ENCODE measurements at regions not wholly inside any gene's neighbourhood (a gene's known extent, or its start where the extent isn't known, plus 50 kb on each side); places are given as distances from the start of the nearest gene placed in this dataset.

GRCh38 chr5:67465537-67466207, 269.1 kb upstream of the CD180 start:
- Histone ChIP-seq H3K4me3 (ENCODE audit: low read depth, low read length) (no peak overlapping the region), H3K27me3 (ENCODE audit: control insufficient read depth, insufficient read depth, low read length) (no peaks in the 10 kb centered on the region), H3K4me1 (ENCODE audit: control insufficient read depth, insufficient read depth, low read length) (no peaks in the 10 kb centered on the region), H3K27ac (ENCODE audit: low read depth, low read length) (no peak overlapping the region), H3K9me3 (ENCODE audit: control insufficient read depth, insufficient read depth, low read depth, low read length) (0 out of 2 replicates have a peak, but pooled peaks cover 3% of the 10 kb centered on the region), H3K36me3 (ENCODE audit: control insufficient read depth, insufficient read depth, low read length) (no peaks in the 10 kb centered on the region), H3K9ac (ENCODE audit: low read length) (no peak overlapping the region)

- Histone ChIP-seq H3K4me3 (ENCODE audit: low read depth, low read length) (no peak overlapping the region), H3K9ac (ENCODE audit: low read length) (no peak overlapping the region), H3K4me1 (ENCODE audit: control insufficient read depth, insufficient read depth, low read length) (no peaks in the 10 kb centered on the region), H3K27ac (ENCODE audit: low read depth, low read length) (no peak overlapping the region), H3K27me3 (ENCODE audit: control insufficient read depth, insufficient read depth, low read length) (no peaks in the 10 kb centered on the region), H3K9me3 (ENCODE audit: control insufficient read depth, insufficient read depth, low read depth, low read length) (no peaks in the 10 kb centered on the region), H3K36me3 (ENCODE audit: control insufficient read depth, insufficient read depth, low read length) (no peaks in the 10 kb centered on the region)
Measured at GRCh38 chr5:67462147-67462546, 265.5 kb upstream of the CD180 start.

GRCh38 chr5:67459253-67459652, 262.7 kb upstream of the CD180 start:
- Histone ChIP-seq H3K4me1 (ENCODE audit: control insufficient read depth, insufficient read depth, low read length) (no peaks in the 10 kb centered on the region), H3K27ac (ENCODE audit: low read depth, low read length) (no peak overlapping the region), H3K9me3 (ENCODE audit: control insufficient read depth, insufficient read depth, low read depth, low read length) (no peaks in the 10 kb centered on the region), H3K36me3 (ENCODE audit: control insufficient read depth, insufficient read depth, low read length) (no peaks in the 10 kb centered on the region), H3K27me3 (ENCODE audit: control insufficient read depth, insufficient read depth, low read length) (no peaks in the 10 kb centered on the region), H3K4me3 (ENCODE audit: low read depth, low read length) (no peak overlapping the region), H3K9ac (ENCODE audit: low read length) (no peak overlapping the region)

- Histone ChIP-seq H3K36me3 (ENCODE audit: control insufficient read depth, insufficient read depth, low read length) (no peaks in the 10 kb centered on the region), H3K9ac (ENCODE audit: low read length) (no peak overlapping the region), H3K27me3 (ENCODE audit: control insufficient read depth, insufficient read depth, low read length) (no peaks in the 10 kb centered on the region), H3K4me1 (ENCODE audit: control insufficient read depth, insufficient read depth, low read length) (no peaks in the 10 kb centered on the region), H3K27ac (ENCODE audit: low read depth, low read length) (no peak overlapping the region), H3K4me3 (ENCODE audit: low read depth, low read length) (no peak overlapping the region), H3K9me3 (ENCODE audit: control insufficient read depth, insufficient read depth, low read depth, low read length) (no peaks in the 10 kb centered on the region)
Measured at GRCh38 chr5:67455970-67456369, 259.4 kb upstream of the CD180 start.

GRCh38 chr5:67454957-67455561, 258.5 kb upstream of the CD180 start:
- H3K4me1 ChIP-seq (ENCODE audit: control insufficient read depth, insufficient read depth, low read length), result no peaks in the 10 kb centered on the region
- no peak overlapping the region for H3K27ac ChIP-seq (ENCODE audit: low read depth, low read length)
- H3K27me3 ChIP-seq (ENCODE audit: control insufficient read depth, insufficient read depth, low read length), result no peaks in the 10 kb centered on the region
- H3K9ac ChIP-seq (ENCODE audit: low read length), result no peak overlapping the region
- no peaks in the 10 kb centered on the region for H3K36me3 ChIP-seq (ENCODE audit: control insufficient read depth, insufficient read depth, low read length)
- no peaks in the 10 kb centered on the region for H3K9me3 ChIP-seq (ENCODE audit: control insufficient read depth, insufficient read depth, low read depth, low read length)
- H3K4me3 ChIP-seq (ENCODE audit: low read depth, low read length), result no peak overlapping the region

GRCh38 chr5:67453111-67453905, 256.7 kb upstream of the CD180 start:
- Histone ChIP-seq H3K9ac (ENCODE audit: low read length) (no peak overlapping the region), H3K36me3 (ENCODE audit: control insufficient read depth, insufficient read depth, low read length) (no peaks in the 10 kb centered on the region), H3K9me3 (ENCODE audit: control insufficient read depth, insufficient read depth, low read depth, low read length) (no peaks in the 10 kb centered on the region), H3K27me3 (ENCODE audit: control insufficient read depth, insufficient read depth, low read length) (no peaks in the 10 kb centered on the region), H3K27ac (ENCODE audit: low read depth, low read length) (no peak overlapping the region), H3K4me3 (ENCODE audit: low read depth, low read length) (no peak overlapping the region), H3K4me1 (ENCODE audit: control insufficient read depth, insufficient read depth, low read length) (no peaks in the 10 kb centered on the region)

- H3K9ac ChIP-seq (ENCODE audit: low read length), result no peak overlapping the region
- H3K4me1 ChIP-seq (ENCODE audit: control insufficient read depth, insufficient read depth, low read length), result no peaks in the 10 kb centered on the region
- H3K9me3 ChIP-seq (ENCODE audit: control insufficient read depth, insufficient read depth, low read depth, low read length), result no peaks in the 10 kb centered on the region
- H3K36me3 ChIP-seq (ENCODE audit: control insufficient read depth, insufficient read depth, low read length), result no peaks in the 10 kb centered on the region
- H3K27ac ChIP-seq (ENCODE audit: low read depth, low read length), result no peak overlapping the region
- no peak overlapping the region for H3K4me3 ChIP-seq (ENCODE audit: low read depth, low read length)
- H3K27me3 ChIP-seq (ENCODE audit: control insufficient read depth, insufficient read depth, low read length), result no peaks in the 10 kb centered on the region
Measured at GRCh38 chr5:67451640-67452279, 255.2 kb upstream of the CD180 start.

- no peaks in the 10 kb centered on the region for H3K36me3 ChIP-seq (ENCODE audit: control insufficient read depth, insufficient read depth, low read length)
- H3K4me1 ChIP-seq (ENCODE audit: control insufficient read depth, insufficient read depth, low read length), result no peaks in the 10 kb centered on the region
- H3K4me3 ChIP-seq (ENCODE audit: low read depth, low read length), result no peak overlapping the region
- no peak overlapping the region for H3K27ac ChIP-seq (ENCODE audit: low read depth, low read length)
- no peak overlapping the region for H3K9ac ChIP-seq (ENCODE audit: low read length)
- no peaks in the 10 kb centered on the region for H3K27me3 ChIP-seq (ENCODE audit: control insufficient read depth, insufficient read depth, low read length)
- no peaks in the 10 kb centered on the region for H3K9me3 ChIP-seq (ENCODE audit: control insufficient read depth, insufficient read depth, low read depth, low read length)
Measured at GRCh38 chr5:67447732-67448131, 251.1 kb upstream of the CD180 start.

GRCh38 chr5:67437905-67438845, 241.6 kb upstream of the CD180 start:
- Histone ChIP-seq H3K36me3 (ENCODE audit: control insufficient read depth, insufficient read depth, low read length) (no peaks in the 10 kb centered on the region), H3K27me3 (ENCODE audit: control insufficient read depth, insufficient read depth, low read length) (no peaks in the 10 kb centered on the region), H3K27ac (ENCODE audit: low read depth, low read length) (no peak overlapping the region), H3K9ac (ENCODE audit: low read length) (no peak overlapping the region), H3K4me1 (ENCODE audit: control insufficient read depth, insufficient read depth, low read length) (no peaks in the 10 kb centered on the region), H3K9me3 (ENCODE audit: control insufficient read depth, insufficient read depth, low read depth, low read length) (no peaks in the 10 kb centered on the region), H3K4me3 (ENCODE audit: low read depth, low read length) (no peak overlapping the region)

GRCh38 chr5:67435032-67435431, 238.4 kb upstream of the CD180 start:
- Histone ChIP-seq H3K4me1 (ENCODE audit: control insufficient read depth, insufficient read depth, low read length) (no peaks in the 10 kb centered on the region), H3K27me3 (ENCODE audit: control insufficient read depth, insufficient read depth, low read length) (no peaks in the 10 kb centered on the region), H3K36me3 (ENCODE audit: control insufficient read depth, insufficient read depth, low read length) (no peaks in the 10 kb centered on the region), H3K4me3 (ENCODE audit: low read depth, low read length) (no peak overlapping the region), H3K9me3 (ENCODE audit: control insufficient read depth, insufficient read depth, low read depth, low read length) (no peaks in the 10 kb centered on the region), H3K27ac (ENCODE audit: low read depth, low read length) (no peak overlapping the region), H3K9ac (ENCODE audit: low read length) (no peak overlapping the region)

Measured in HUES6 (cell line).